Bone marrow (tissue), 2 donors: ENCODE measurements at regions not wholly inside any gene's neighbourhood (a gene's known extent, or its start where the extent isn't known, plus 50 kb on each side); places are given as distances from the start of the nearest gene placed in this dataset.
"Not testable (repeated sequence)": the region's sequence is repeated elsewhere in the genome, so short reads cannot be mapped to it uniquely, and the experiment has no call there.

ENCODE experiments used
- DNase-seq, 2 donors: peaks; one replicate each; lab custom pipeline; 2025; lab: John Stamatoyannopoulos, UW

GRCh38 chr9:126173401-126173800 lies 153.2 kb upstream of the MVB12B start:
- no peak for DNase-seq

- no peak for DNase-seq
Measured at GRCh38 chr9:126173929-126174328, 152.7 kb upstream of the MVB12B start.

- no peak for DNase-seq
Measured at GRCh38 chr9:126183266-126183665, 143.4 kb upstream of the MVB12B start.

- DNase-seq, result not testable (repeated sequence)
Measured at GRCh38 chr9:126190994-126191393, 135.6 kb upstream of the MVB12B start.

- DNase-seq, result no peak
Measured at GRCh38 chr9:126198854-126199253, 127.8 kb upstream of the MVB12B start.

- no peak for DNase-seq
Measured at GRCh38 chr9:126203313-126203712, 123.3 kb upstream of the MVB12B start.

GRCh38 chr9:126204197-126204596 lies 122.4 kb upstream of the MVB12B start:
- DNase-seq, result no peak

- no peak for DNase-seq
Measured at GRCh38 chr9:126204708-126205225, 121.9 kb upstream of the MVB12B start.

GRCh38 chr9:126205265-126205664 lies 121.4 kb upstream of the MVB12B start:
- no peak for DNase-seq

GRCh38 chr9:126205845-126206498 lies 120.7 kb upstream of the MVB12B start:
- DNase-seq, result no peak

- DNase-seq, result no peak
Measured at GRCh38 chr9:126207256-126207655, 119.4 kb upstream of the MVB12B start.

GRCh38 chr9:126208216-126208758 lies 118.3 kb upstream of the MVB12B start:
- no peak for DNase-seq

- no peak for DNase-seq
Measured at GRCh38 chr9:126211441-126212074, 115.1 kb upstream of the MVB12B start.

GRCh38 chr9:126215486-126215885 lies 111.1 kb upstream of the MVB12B start:
- no peak for DNase-seq

GRCh38 chr9:126216826-126217225 lies 109.8 kb upstream of the MVB12B start:
- no peak for DNase-seq

GRCh38 chr9:126217250-126217653 lies 109.4 kb upstream of the MVB12B start:
- DNase-seq, result no peak

GRCh38 chr9:126217797-126218196 lies 108.8 kb upstream of the MVB12B start:
- no peak for DNase-seq

- no peak for DNase-seq
Measured at GRCh38 chr9:126218359-126219125, 108.1 kb upstream of the MVB12B start.

GRCh38 chr9:126219166-126219565 lies 107.5 kb upstream of the MVB12B start:
- no peak for DNase-seq

GRCh38 chr9:126219648-126220063 lies 107.0 kb upstream of the MVB12B start:
- DNase-seq, result no peak

- no peak for DNase-seq
Measured at GRCh38 chr9:126221480-126221879, 105.1 kb upstream of the MVB12B start.

GRCh38 chr9:126222363-126222834 lies 104.2 kb upstream of the MVB12B start:
- DNase-seq, result no peak
